GM23248 (cell line): ENCODE measurements at regions not wholly inside any gene's neighbourhood (a gene's known extent, or its start where the extent isn't known, plus 50 kb on each side); places are given as distances from the start of the nearest gene placed in this dataset.
"Not testable (repeated sequence)": the region's sequence is repeated elsewhere in the genome, so short reads cannot be mapped to it uniquely, and the experiment has no call there.

ENCODE experiments used
- DNase-seq: peaks from one replicate; pipeline ENCODE4 v3.0.0-alpha.2; 2015
- H2AFZ ChIP-seq: fragments of 200-600 bp; sonication (generic); 2 replicates; pipeline ENCODE4 v1.6.1; 2016; ENCODE audit warnings: antibody characterized with exemption
- H3F3A ChIP-seq: fragments of 200-600 bp; sonication (generic); 2 replicates; pipeline ENCODE4 v1.6.1; 2016; ENCODE audit warnings: mild to moderate bottlenecking, antibody characterized with exemption, mixed run types; ENCODE audit not compliant: insufficient read depth
- H3K27ac ChIP-seq: fragments of 200-600 bp; sonication (generic); 2 replicates; pipeline ENCODE4 v1.5.1; 2016; ENCODE audit warnings: mild to moderate bottlenecking
- H3K27me3 ChIP-seq: fragments of 200-600 bp; sonication (generic); replicated peaks from 2 replicates; pipeline ENCODE4 v1.6.1; 2016; ENCODE audit warnings: mild to moderate bottlenecking; ENCODE audit not compliant: insufficient read depth
- H3K36me3 ChIP-seq: fragments of 200-600 bp; sonication (generic); 2 replicates; pipeline ENCODE4 v1.6.1; 2016; ENCODE audit warnings: low read depth, mild to moderate bottlenecking
- H3K4me1 ChIP-seq: fragments of 200-600 bp; sonication (generic); 2 replicates; pipeline ENCODE4 v1.6.1; 2016; ENCODE audit warnings: mild to moderate bottlenecking; ENCODE audit not compliant: insufficient read depth
- H3K4me2 ChIP-seq: fragments of 200-600 bp; sonication (generic); one replicate; pipeline ENCODE4 v1.6.1; 2016; ENCODE audit warnings: mild to moderate bottlenecking; ENCODE audit not compliant: unreplicated experiment
- H3K4me3 ChIP-seq: fragments of 200-600 bp; sonication (generic); 2 replicates; pipeline ENCODE4 v1.5.1; 2016; ENCODE audit warnings: mild to moderate bottlenecking
- H3K79me2 ChIP-seq: fragments of 200-600 bp; sonication (generic); 2 replicates; pipeline ENCODE4 v1.6.1; 2016; ENCODE audit warnings: mild to moderate bottlenecking; ENCODE audit not compliant: insufficient read depth
- H3K9ac ChIP-seq: fragments of 200-600 bp; sonication (generic); 2 replicates; pipeline ENCODE4 v1.6.1; 2016; ENCODE audit warnings: mild to moderate bottlenecking
- H3K9me2 ChIP-seq: fragments of 200-600 bp; sonication (generic); 2 replicates; pipeline ENCODE4 v1.6.1; 2016; ENCODE audit warnings: mixed run types, mild to moderate bottlenecking, moderate library complexity; ENCODE audit not compliant: insufficient read depth
- H3K9me3 ChIP-seq: fragments of 200-600 bp; sonication (generic); one replicate; pipeline ENCODE4 v1.6.1; 2017; ENCODE audit warnings: low read depth
- H4K20me1 ChIP-seq: fragments of 200-600 bp; sonication (generic); 2 replicates; pipeline ENCODE4 v1.6.0; 2016; ENCODE audit not compliant: insufficient read depth
- WGBS, 2 experiments: methylation state at CpG; one replicate each; pipeline ENCODE4 v1.1.6; 2015 to 2017; ENCODE audit warnings: low lambda C conversion rate in 2 of 2, low coverage in 1 of 2; ENCODE audit errors: missing lambda C conversion rate in 2 of 2; 5-methylcytosine and 5-hydroxymethylcytosine counted together
- in situ Hi-C: fragments of 300-500 bp; cut with MboI; formaldehyde crosslinking; loops from 2 replicates; pipeline ENCODE4 v1.15.0; 2020

DNA sequence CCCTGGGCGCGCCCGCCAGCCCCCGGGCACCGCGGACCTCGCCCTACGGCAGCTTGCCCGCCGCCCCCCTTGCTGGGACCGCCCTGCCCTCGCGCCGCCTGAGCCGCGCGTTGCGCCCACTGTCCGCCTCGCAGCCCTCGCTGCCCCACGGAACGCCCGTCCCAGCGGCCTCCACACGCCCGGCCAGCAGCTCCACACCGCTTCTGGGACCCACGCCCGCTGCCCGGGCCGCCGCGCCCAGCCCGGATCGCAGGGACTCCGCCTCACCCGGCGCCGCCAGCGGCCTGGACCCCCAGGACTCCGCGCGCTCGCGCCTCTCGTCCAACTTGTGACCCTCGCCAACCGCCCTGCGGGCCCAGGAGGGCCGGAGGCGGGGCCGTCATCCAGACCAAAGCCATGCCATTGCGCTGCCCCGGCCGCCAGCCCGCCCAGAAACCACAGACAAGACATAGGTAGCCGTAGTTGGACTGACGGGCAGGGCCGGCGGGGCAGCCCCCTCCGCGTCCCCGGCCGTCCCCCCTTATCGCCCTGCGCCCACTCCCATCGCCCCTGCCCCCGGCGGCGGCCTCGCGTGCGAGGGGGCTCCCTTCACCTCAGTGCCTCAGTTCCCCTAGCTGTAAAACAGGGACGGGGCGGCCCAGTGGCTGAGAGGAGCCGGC is 90.5 kb downstream of the GOLGA8T start:
- not testable (repeated sequence) for H3K4me2 ChIP-seq, H3K27me3 ChIP-seq

DNA sequence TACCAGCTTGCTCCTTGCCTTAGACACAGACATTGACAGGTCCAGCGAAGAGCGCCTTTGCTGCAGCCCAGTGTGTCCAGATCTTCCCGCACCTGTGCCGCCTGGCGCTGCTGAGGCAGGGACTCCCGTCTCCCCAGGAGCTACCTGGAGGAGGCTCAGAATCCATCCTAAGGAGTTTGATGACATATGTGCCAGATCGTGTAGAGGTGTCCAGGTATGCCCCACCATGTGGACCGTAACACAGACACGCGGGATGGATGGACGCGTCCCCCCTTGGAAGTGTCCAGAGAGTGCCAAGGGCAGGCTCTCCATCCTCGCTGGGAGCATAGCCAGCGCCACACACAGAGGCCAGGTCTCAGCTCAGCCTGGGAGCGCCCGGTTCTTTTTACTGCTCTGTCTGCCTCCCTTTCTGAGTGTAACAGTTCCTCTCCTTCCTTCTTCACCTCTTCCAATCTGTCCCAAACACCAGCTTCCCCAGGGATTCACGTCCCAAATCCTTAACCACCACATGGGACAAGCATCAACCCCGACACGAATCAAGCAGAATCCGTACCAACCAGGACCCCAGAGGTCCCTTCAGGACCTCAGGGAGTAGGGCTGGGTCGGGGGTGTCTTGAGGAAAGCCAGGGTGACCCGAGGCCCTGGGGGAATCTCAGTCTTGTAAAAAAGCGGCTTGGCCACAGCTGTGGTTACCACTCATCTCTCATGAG is 126.7 kb downstream of the GOLGA8T start:
- DNase-seq, H4K20me1 ChIP-seq, H3K4me3 ChIP-seq, H3K79me2 ChIP-seq, H3K9me2 ChIP-seq, H3K27ac ChIP-seq, H3K9me3 ChIP-seq, H3K27me3 ChIP-seq, H3F3A ChIP-seq, H3K36me3 ChIP-seq, in situ Hi-C loops, H3K4me2 ChIP-seq, H3K4me1 ChIP-seq, H2AFZ ChIP-seq, H3K9ac ChIP-seq: not testable (repeated sequence)
- 59 to 63% methylated on average over 14 to 15 of the region's 23 CpGs for WGBS, 2 experiments

More for the DNA sequence above, 90.5 kb downstream of the GOLGA8T start:
- H3K4me1 ChIP-seq, H3K27ac ChIP-seq, H3K9ac ChIP-seq, H4K20me1 ChIP-seq, H3K36me3 ChIP-seq, H3K9me3 ChIP-seq, H3K79me2 ChIP-seq, H3K4me3 ChIP-seq, H3K9me2 ChIP-seq, H3F3A ChIP-seq, in situ Hi-C loops, DNase-seq, H2AFZ ChIP-seq: not testable (repeated sequence)
- WGBS, 2 experiments = 14% methylated on average over 28 of the region's 77 CpGs; no CpG with 5 or more reads in 1 of the 2 experiments

DNA sequence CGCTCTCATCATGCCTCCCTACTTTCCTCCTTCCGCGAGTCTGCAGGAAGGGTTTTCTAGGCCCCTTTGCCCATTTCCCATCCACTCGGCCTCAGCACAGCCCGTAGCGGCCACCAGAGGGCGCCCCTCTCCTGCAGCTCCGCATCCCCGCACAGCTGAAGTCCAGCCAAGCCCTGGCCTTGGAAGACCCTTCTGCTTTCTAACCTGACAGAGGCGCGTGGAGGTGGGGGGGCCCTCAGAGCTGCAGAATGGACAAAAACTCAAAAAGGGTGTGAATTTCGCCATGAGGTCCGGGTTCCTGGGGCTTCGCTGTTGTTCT is 127.2 kb downstream of the GOLGA8T start:
- H3F3A ChIP-seq, DNase-seq, H3K79me2 ChIP-seq, H3K9ac ChIP-seq, H3K36me3 ChIP-seq, H3K4me2 ChIP-seq, H3K4me1 ChIP-seq, H3K4me3 ChIP-seq, H3K27me3 ChIP-seq, H4K20me1 ChIP-seq, H3K9me2 ChIP-seq, in situ Hi-C loops, H3K27ac ChIP-seq, H3K9me3 ChIP-seq, H2AFZ ChIP-seq: not testable (repeated sequence)
- no CpG with 5 or more reads among the region's 14 CpGs for WGBS, 2 experiments

DNA sequence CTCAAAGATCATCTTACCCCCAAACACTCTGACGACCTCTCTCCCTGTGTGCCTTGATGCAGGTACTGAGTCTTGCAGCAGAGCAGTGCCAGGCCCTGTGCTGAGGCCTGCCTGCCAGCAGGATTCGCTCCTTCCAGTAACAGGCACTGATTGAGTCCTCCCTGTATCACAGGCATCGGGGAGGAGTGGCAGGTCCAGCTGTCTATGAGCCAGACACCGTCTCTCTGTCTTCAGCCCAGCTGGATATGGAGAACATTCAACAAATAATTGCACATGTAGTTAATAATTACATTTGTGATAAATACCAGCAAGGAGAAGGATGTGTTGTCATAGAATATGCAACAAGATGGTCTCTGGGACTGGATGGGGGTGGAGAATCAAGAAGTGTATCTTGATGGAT is 129.1 kb downstream of the GOLGA8T start:
- H3K79me2 ChIP-seq, H3K36me3 ChIP-seq, H3K9me2 ChIP-seq, H3K4me2 ChIP-seq, H3K27ac ChIP-seq, H3K9ac ChIP-seq, in situ Hi-C loops, H3K4me1 ChIP-seq, DNase-seq, H3K9me3 ChIP-seq, H4K20me1 ChIP-seq, H3K4me3 ChIP-seq, H2AFZ ChIP-seq, H3F3A ChIP-seq, H3K27me3 ChIP-seq: not testable (repeated sequence)
- WGBS, 2 experiments = 17 to 28% methylated on average over 3 of the region's 4 CpGs

DNA sequence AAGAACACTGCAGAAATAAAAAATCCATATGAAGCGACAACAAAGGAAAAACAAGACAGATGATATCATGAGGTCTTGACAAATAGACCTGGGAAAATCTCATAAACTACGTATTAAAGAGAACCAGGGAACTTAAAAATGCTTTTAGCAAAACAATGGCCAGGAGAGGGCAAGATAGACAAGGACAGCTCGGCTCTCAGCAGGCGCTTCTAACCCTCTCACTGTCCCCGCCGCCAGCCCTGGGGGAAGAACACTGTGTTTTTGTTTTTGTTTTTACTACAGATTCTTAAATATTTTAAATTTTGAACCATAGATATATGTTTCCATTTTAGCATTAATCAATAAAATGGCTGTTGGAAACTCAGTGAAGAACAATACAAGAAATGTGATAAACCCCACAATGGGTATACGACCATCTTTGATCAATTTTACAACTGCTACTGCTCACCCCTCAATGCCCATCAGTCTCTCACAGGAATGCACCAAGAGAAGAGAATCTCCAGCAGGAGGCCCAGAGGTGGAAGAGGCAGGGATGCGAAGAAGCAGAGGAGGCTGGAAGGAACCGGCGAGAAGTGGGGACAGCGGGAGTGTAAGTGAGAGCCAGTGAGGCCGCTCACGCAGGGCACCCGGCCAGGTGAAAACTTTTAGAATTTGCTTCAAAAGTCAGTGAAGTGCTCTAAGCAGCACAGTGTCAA is 98.0 kb downstream of the CHRFAM7A start:
- H4K20me1 ChIP-seq, H3K79me2 ChIP-seq, H2AFZ ChIP-seq, H3K9ac ChIP-seq, H3K27me3 ChIP-seq, H3K4me2 ChIP-seq, H3K27ac ChIP-seq, H3K9me2 ChIP-seq, in situ Hi-C loops, H3K36me3 ChIP-seq, H3F3A ChIP-seq, H3K4me3 ChIP-seq, H3K9me3 ChIP-seq, DNase-seq, H3K4me1 ChIP-seq: not testable (repeated sequence)
- 68 to 69% methylated on average over 8 of the region's 14 CpGs for whole genome bisulfite sequencing, 2 experiments

DNA sequence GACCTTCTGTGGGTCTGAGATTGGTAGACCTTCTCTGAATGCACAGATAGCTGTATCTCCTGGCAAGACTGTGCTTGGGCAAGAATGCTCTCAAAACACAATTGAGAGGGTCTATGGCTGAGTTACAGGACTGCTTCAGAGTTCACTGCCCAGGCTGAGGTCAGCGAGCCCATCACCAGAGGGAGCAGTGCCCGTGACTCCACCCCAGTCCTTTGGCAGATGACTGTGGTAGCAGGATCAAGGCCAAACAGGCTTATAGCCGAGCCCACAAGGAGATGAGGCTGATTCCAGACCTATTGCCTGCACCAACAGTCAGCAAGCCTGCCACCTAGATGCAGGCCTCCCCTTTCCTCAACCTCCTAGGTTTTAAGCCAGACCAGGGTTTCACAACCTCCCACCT is 89.4 kb downstream of the CHRFAM7A start:
- H3K4me1 ChIP-seq, H3K27me3 ChIP-seq, in situ Hi-C loops, H3K79me2 ChIP-seq, DNase-seq, H3K9me3 ChIP-seq, H2AFZ ChIP-seq, H4K20me1 ChIP-seq, H3K9ac ChIP-seq, H3K9me2 ChIP-seq, H3K27ac ChIP-seq, H3K36me3 ChIP-seq, H3F3A ChIP-seq, H3K4me2 ChIP-seq, H3K4me3 ChIP-seq: not testable (repeated sequence)
- WGBS, 2 experiments = no CpG with 5 or more reads among the region's 3 CpGs
